ENCODE measurements at regions not wholly inside any gene's neighbourhood (a gene's known extent, or its start where the extent isn't known, plus 50 kb on each side); places are given as distances from the start of the nearest gene placed in this dataset.

- no peak for TF ChIP-seq POLR2AphosphoS5 (IDR thresholded peaks at IDR 0.05; ENCODE audit: low read depth, low read length)
- TF ChIP-seq TAF1 (IDR thresholded peaks at IDR 0.05; ENCODE audit: borderline replicate concordance, insufficient read depth, low read length) = no peak
- no peak for TF ChIP-seq REST (IDR thresholded peaks at IDR 0.05; ENCODE audit: insufficient read depth in 1 of 2, low read depth in 2 of 2, low read length in 2 of 2)
- no peak for TF ChIP-seq FOXP2 (optimal IDR thresholded peaks at IDR 0.05; ENCODE audit: borderline replicate concordance, extremely low read depth, extremely low read length, insufficient read depth)
- no peak for TF ChIP-seq SIN3A (IDR thresholded peaks at IDR 0.05; ENCODE audit: borderline replicate concordance, insufficient read depth, low read length)
These were observed 244.4 kb upstream of the FOXN3 start for GRCh38 chr14:89661392-89661791.
